NCI-H446 (cell line): ENCODE measurements at regions not wholly inside any gene's neighbourhood (a gene's known extent, or its start where the extent isn't known, plus 50 kb on each side); places are given as distances from the start of the nearest gene placed in this dataset.

Experiments
- DNase-seq, 2 experiments: peaks; one replicate each; lab custom pipeline; 2025; lab: John Stamatoyannopoulos, UW

DNA sequence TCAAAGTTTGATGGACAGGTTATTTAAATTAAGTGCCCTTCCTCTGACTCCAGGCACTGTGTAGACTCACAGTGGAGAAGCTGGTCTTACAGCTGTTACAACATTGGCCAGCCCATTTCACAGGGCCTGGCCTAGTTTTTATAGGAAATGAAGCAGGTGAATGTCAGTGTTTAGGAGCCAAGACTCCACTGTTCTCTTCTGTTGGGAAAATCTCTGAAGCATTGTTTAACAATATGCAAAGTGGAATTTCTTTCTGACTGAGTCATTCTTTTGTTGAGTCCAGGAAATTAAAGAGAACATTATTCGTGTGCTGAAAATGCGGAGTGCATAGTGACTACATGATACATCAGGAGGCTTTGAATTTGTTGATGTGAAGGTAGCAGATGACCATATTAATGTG lies 64.7 kb downstream of the ARRDC4 start:
- no peak for DNase-seq

DNA sequence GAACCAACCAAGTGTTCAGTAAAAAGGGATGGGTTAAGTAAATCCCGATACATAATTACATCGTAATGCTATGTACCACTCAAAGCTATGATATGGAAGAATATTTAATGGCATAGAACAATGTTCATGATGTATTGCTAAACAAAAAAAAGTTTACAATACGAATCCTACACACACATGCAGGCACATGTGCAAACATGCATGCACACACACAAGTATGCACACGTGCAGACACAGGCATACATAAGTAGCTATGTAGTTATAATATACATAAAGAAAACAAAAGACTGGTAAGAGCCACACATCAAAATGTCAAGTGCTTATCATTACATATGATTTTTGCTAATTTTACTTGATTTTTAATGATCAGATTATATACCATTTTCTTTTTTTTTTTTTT lies 74.2 kb downstream of the ARRDC4 start:
- no peak for DNase-seq

DNA sequence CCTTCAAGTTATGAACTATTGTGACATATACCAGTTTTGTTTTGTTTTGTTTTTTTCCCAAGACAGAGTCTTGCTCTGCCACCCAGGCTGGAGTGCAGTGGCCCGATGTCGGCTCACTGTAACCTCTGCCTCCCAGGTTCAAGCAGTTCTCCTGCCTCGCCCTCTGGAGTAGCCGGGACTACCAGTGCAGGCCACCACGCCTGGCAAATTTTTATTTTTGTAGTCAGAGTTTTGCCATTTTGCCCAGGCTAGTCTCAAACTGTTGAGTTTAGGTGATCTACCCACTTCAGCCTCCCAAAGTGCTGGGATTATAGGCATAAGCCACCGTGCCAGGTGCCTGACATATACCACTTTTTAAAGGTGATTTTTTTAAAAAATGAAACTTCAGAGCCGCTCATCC lies 74.6 kb downstream of the ARRDC4 start:
- no peak for DNase-seq

DNA sequence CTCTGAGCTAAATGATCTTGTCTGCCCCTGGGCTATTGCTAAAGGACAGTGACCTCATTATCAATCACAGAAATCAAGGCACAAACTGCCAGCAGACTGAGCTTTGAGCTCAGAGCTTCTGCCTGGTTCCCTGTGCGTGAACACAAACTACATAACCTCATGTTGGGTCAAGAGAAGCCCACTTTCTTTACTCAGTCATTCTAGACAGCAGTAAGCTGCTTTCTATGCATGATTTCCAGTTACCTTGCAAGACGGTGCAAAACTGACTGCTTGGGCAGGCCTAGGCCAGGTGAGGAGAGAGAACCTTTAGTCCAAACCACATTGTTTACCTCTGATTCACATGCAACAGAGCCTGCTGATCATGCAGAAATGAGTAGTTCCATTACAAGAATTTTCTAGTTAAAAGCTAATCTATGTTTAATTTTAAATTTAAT lies 75.1 kb downstream of the ARRDC4 start:
- DNase-seq: no peak

DNA sequence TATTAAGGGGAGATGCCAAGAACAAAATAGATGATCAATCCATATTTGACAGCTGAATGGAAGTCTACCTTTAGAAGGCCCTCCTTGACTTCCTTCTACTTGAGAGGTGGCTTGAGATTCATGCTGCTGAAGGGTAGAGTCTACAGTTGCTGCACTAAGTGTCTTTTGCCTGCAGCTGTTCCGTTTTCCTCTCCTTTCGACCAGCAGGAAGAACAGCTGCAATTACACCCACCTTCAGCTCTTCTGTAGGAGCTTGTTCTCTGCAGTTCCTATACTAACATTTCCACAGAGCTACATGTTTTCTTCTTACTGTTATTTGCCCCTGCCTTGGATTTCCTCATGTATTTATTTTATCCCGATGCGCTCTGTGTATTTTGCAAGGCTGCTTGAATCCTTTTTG lies 79.1 kb downstream of the ARRDC4 start:
- DNase-seq: no peak

DNA sequence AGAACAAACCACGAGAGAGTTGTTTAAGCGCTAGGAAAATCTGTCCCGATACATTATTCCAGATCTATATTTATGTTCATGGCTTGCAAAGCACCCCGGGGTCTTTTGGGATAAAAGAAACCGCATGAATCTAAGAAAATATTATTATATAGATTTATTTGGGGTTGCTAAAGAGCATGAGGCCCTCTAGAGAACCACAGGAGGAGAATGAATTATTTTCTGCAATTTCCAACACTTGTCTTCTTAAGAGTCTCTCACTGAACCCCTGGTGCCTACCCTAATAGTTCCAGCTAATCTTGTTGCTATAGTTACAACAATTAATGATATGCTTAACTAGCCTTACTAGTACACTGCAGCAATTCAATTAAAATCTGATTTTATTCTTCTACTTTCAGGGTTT lies 79.6 kb downstream of the ARRDC4 start:
- DNase-seq: no peak

DNA sequence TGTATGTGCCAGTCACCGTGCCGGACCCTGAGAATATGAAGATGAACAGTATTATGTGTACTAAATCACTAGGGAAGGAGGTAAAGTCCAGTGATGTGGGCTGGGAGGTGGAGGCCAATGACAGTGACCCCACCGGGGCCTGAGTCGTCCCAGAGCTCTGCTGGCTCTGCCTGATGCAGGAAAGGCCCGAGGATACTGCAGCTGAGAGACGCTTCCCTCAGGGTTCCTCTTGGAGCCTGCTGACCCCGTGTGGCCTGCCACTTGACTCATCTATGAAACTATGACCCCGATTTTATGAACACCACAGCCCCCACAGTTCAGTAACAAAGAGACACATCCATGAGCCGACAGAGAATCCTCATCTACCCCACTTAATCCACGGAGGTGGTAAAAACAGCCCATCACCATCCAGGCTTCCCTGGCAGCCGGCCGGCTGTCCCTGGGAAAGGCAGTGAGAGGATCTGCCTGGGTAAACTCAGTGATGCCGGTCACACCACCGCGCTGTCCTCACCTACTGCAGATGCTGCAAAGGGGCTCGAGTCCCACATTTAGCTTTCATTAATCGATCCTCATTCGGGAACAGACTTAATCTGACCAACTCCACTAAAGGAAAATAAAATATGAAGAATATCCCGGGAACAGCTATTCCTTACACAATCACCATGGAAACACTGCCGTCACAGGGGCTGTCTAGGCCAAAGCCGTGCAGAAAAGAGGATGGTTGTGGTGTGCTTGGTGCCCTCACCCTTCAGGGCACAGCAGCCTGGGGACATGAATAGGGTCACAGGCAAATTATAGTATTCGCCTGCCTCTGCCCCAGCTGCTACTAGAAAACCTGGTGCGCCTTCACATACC lies 82.9 kb downstream of the ARRDC4 start:
- no peak for DNase-seq

DNA sequence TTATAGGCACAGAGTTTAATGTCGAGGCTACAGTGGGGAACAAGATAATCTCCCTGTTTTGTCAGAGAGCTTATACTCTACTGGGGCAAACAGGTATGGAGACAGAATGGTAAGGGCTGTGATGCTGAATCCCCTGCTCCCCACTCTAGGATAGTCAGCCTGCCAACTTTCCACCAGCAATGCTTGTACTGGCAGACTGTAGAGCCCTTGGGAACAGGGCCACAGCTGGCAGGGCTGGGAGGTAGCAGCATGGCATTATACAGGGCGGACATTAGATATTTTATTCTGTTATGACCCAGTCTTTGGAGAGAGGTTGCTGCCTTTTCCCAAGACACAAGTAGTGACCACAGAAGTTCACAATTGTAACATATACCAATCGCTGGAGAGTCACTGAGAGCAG lies 91.2 kb downstream of the ARRDC4 start:
- DNase-seq: no peak

DNA sequence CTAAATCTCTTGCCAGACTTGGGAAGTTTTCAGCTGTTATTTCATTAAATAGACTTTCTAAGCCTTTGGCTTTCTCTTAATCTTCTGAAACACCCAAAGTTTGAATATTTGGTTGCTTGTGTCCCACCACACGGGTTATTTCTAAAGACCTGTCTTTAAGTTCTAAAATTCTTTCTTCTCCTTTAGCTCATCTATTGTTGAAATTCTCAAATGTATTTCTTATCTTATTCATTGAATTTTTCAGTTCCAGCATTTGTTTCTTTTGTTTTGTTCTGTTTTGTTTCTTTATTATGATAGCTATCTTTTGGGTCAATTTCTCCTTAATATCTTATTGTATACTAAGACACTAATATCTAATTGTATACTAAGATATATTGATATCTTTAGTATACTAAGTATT lies 97.0 kb downstream of the ARRDC4 start:
- DNase-seq: no peak

DNA sequence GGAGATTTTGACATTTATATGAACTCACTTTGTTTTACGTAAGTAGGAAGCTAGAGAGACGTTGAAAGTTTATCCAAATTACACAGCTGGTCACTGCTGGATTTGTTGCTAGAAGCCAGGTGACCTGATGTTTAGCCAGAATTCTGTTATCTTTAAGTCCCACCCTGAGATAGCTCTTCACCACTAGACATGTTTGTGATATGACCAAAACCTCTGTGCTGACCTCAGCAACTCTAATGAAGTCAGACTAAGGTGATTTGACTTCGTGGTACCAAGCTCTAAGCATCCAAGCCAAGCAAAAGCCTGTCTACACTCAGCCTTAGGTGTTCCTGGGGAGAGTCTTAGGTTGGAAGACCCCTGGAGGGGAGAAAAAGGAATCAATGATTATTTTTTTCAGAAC lies 102.4 kb downstream of the ARRDC4 start:
- DNase-seq: no peak

DNA sequence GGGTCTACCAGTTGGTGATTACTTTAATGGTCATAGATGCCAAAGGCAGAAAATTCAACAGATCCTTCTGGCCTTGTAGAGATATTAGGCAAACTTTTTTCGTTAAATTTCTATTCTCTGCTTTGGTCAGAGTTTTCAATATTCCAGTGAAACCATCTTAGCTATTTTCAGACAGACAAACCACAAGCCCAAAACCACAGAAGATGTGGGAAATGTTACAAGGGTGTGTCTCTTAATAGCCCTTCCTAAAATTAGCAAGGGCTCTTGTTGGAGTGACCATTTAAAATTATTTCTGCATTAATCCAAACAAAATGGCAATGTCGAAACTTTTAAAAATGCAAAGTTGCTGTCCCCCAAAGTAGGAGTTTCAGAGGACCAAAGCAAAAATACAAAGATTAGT lies 102.8 kb downstream of the ARRDC4 start:
- DNase-seq: no peak

DNA sequence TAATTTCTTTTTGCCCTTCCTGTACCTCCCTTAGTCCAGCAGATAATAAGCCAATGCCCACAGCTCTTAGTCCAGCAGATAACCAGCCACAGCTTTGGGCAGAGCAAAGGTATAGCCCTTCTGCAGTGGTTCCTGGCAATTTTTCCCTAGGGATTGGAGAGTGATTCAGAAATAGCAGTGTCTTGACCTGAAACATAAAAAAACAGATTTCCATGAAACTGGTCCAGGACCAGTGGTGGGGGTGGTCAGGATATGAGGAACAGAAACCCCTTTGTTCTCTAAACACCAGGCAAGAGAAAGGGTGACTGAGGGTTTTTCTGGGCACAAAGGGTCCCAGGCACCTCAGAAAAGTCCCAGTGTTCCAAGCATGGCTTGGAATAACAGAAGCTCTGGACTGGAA lies 103.4 kb downstream of the ARRDC4 start:
- DNase-seq: no peak

DNA sequence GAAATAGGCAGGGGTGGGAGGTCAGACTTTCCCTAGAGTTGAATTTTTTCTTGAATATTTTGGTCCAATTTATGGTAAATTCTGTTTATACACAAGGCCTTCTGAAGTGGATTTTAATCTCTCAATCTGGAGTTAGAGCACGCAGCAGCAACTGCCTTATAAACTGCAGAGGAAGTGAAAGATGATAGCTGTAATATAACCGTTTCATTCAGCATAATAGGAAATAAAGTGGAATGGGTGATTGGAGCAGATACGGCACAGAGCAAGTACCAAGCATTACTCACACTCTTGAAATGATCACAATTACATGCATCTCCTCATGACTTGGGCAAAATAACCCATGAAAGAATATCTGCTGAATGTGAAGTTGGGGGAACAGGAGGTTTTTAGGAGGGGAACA lies 106.8 kb downstream of the ARRDC4 start:
- DNase-seq: no peak

DNA sequence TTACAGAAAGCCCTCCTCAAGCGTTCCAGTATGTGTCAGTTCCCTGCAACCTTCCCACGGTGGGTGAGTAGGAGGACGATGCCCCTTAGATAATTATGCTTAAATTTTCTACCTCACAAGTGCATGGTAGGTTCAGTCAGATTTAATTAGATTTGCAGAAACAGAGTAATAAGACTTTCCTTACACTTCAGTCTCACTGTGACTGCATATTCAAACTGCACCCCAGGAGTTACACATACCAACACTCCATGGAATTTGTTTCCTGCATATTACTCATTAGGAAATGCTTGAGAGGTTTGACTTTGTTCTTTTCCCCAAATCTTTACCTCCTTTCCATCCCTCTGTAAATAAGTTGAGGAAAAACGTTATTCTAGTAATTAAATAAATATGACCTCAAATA lies 108.8 kb downstream of the ARRDC4 start:
- no peak for DNase-seq

DNA sequence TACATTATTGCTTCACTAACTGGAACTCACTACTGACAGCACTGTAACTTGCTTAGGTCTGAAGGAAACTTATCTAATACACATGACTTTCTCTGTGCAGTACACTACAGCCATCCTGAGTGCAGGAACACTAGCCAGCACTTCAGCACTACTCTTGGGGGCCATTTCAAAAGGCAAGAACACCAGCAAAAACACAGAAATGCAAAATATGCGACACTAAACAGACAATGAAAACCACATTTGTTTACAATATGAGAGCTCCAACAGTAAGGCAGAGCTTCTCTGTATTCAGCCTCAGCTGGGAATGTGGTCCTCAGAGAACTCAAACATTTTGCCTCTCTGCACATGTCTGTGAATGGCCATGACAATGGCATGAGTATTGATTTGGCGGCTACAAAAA lies 109.6 kb downstream of the ARRDC4 start:
- DNase-seq: no peak

DNA sequence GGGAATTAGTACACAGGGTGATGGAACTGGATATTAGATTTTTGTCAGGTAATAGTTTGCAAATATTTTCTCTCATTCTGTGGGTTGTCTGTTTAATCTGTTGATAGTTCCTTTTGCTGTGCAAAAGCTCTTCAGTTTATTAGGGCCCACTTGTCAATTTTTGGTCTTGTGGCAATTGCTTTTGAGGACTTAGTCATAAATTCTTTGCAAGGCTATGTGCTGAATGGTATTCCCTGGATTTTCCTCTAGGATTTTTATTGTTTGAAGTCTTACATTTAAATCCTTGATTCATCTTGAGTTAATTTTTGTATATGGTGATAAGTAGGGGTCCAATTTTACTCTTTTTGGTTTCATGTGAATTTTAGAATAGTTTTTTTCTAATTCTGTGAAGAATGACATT lies 111.3 kb downstream of the ARRDC4 start:
- DNase-seq: no peak

DNA sequence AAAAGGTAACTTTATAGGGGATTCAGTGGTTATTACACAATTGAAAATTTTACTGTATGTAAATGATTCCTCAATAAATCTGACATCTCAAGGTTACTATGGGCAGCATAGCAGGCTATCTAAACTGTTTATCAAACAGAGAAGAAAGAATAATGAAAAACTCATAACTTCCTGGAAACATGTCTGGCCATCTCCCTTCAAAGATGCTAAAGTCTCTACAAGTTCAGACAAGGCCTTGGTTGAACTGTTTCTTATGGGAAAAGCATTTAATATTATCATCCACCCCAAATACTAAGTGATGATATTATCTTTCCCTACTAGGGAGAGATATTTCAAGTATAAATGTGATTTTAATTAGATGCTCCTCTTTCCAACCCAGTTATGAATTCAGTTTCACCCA lies 114.9 kb downstream of the ARRDC4 start:
- no peak for DNase-seq

DNA sequence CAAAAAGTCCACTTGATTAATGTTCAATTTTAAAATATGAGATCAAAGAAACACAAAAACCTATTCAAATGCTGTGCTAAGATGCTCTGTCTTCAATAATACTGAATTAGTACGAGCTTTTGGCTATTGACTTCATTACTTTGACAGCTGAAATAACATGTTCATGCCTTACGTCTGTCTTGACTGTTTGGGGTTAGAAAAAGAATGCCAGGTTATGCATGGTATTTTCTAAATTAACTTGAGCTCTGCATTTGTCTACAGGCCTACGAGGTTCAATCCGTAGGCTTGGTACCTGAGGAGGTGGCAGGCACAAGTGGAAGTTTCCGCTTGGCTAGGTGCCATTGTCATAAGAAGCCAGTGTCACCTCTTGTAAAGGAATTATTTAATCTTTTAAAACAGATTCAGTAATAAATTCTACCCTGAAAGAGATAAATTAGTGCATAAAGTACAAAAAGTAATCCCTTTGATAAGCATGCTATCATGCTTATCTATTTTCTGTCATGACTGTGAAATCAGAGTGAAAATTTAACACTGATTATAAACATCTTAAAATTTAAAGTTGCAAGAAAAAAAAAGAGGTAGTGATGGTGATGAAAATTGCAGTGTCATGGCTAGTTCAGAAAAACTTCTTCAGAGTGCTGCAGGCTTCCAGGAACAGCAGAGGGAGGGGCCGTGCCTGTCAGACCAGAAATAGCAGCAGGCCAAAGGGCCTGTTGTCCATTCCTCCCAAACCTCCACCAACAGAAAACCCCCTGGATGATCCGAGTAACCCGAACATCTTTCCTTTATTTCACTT lies 115.7 kb downstream of the ARRDC4 start:
- DNase-seq: no peak

DNA sequence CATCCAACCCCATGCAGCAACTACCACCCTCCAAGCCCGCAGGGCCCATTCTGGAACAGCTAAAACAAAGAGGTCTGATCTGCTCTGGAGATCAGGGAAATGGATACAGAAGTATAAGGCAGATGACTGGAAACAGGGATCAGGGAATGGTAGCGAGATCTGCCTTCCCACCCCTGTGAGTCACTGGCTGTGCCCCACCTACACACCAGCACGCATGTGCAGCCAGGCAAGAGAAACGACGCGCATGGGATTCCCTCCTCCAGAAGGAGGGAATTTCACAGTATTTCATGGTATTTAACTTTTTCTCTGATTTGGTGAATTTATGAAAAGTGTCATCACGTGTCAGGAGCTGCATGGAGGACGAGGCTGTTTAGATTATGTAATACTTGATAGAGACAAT lies 116.7 kb downstream of the ARRDC4 start:
- no peak for DNase-seq

DNA sequence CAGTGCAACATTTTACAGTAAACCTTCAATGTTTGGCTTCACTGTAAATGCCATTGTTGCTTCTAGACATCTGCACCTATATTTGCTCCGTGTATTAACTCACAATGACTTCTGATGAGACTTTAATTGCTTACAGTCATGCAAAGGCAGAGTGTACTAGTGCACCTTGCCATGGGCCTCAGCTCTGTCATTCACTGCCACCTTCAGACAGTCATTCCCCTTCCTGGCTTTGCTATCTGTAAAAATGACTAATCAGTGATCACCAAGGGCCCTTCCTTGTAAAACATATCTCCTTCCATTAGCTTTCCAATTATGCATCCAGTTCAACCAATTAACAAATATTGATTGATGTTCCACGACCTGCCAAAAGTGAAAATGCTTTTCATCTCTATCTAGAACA lies 120.3 kb downstream of the ARRDC4 start:
- no peak for DNase-seq

DNA sequence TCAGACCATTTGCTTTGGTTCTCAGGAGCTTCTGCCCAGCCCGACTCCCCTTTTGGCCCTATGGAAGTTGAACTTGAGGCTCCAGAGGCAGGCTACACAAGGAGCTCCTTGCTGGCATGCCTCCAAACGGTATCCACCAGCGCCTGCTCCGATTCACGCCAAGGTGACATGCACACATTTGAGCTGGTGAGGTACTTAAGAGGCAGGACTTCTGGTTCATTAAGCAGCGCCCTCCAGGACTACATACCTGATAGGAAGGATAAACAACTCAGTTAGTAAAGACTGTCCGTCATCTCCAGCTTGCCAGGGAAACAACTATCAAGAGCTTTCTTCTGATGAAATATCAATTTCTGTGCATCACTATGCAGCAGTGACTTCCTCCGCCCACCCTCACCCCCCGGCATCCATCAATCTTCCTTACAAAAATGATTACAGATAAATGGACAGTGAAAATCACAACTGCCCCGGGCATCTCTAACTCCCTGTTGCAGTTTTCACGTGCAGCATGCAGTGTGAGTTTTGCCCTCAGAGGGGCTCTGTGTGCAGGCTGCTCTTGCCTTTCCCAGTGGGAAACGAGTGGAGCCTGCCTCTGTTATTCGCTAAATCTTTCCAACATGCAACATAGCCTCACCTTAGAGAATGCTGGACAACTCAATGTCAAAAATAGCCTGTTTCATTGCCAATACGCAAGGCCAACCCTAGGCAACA lies 122.9 kb downstream of the ARRDC4 start:
- DNase-seq: no peak

DNA sequence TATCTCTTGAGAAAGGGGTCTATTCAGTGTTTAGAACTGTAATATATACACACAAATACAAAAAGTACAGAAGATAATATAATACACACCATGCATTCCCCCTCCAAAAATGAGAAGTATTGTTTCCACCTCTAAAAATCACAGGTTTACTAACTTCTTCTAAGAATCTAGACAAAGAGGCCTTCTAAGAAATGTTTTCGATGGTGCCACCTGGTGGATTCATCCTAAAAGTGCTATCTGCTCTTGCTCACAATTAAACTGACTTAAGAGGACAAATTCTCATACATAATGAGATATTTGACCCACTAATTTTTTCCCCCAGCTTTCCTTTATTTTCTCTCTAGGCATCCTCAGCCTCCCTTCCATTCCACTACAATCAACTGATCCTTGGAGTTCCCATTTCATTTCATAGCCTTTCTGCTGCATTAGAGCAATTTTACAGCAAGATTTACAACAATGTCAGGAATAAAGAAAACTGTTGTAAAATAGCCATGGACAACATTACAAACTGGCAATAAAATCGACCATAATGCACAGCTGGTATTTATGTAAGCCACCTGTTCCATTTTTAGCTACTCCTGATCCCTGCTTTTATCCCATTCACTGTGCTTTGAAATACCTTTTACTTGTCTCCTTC lies 124.6 kb downstream of the ARRDC4 start:
- peak; percentile 4 to 18 for DNase-seq
